SU-DHL-6 (cell line): ENCODE measurements at regions not wholly inside any gene's neighbourhood (a gene's known extent, or its start where the extent isn't known, plus 50 kb on each side); places are given as distances from the start of the nearest gene placed in this dataset.

Experiments
- H2AFZ ChIP-seq: fragments of 200-600 bp; sonication (generic); 2 replicates; pipeline ENCODE4 v1.6.1; 2014; ENCODE audit warnings: low read depth, mild to moderate bottlenecking, moderate library complexity, mixed read lengths, antibody characterized with exemption, low read length; ENCODE audit not compliant: severe bottlenecking
- H3F3A ChIP-seq: fragments of 200-600 bp; shearing (Covaris generic); 2 replicates; pipeline ENCODE4 v1.6.0; 2016; ENCODE audit warnings: antibody characterized with exemption, mild to moderate bottlenecking; ENCODE audit not compliant: insufficient read depth
- H3K27ac ChIP-seq: fragments of 200-600 bp; sonication (generic); 2 replicates; pipeline ENCODE4 v1.5.1; 2016; ENCODE audit warnings: low read depth, mild to moderate bottlenecking, low read length, moderate library complexity, mixed read lengths
- H3K27me3 ChIP-seq: fragments of 200-600 bp; sonication (generic), shearing (Covaris generic); 2 replicates; pipeline ENCODE4 v1.6.0; 2014; ENCODE audit warnings: mild to moderate bottlenecking, low read length
- H3K36me3 ChIP-seq: fragments of 200-600 bp; sonication (generic); 2 replicates; pipeline ENCODE4 v1.6.1; 2014; ENCODE audit warnings: mild to moderate bottlenecking, low read length, mixed read lengths
- H3K4me2 ChIP-seq: fragments of 300-600, 200-600 bp; shearing (Covaris generic), sonication (generic); 2 replicates; pipeline ENCODE4 v1.6.0; 2014; ENCODE audit warnings: low read length, low read depth, mild to moderate bottlenecking; ENCODE audit not compliant: poor library complexity, severe bottlenecking
- H3K4me3 ChIP-seq: fragments of 200-600 bp; sonication (generic); 2 replicates; pipeline ENCODE4 v1.5.1; 2014; ENCODE audit warnings: antibody characterized with exemption, low read length, mild to moderate bottlenecking, mixed read lengths; ENCODE audit not compliant: insufficient read depth, poor library complexity, severe bottlenecking
- H3K79me2 ChIP-seq: fragments of 200-600 bp; sonication (generic); 2 replicates; pipeline ENCODE4 v1.6.1; 2014; ENCODE audit warnings: mild to moderate bottlenecking, low read length, moderate library complexity; ENCODE audit not compliant: insufficient read depth
- H3K9ac ChIP-seq: fragments of 200-600 bp; sonication (generic); 2 replicates; pipeline ENCODE4 v1.7.0; 2014; ENCODE audit warnings: mild to moderate bottlenecking, low read length
- H3K9me2 ChIP-seq: fragments of 200-600 bp; sonication (generic); replicated peaks from 2 replicates; pipeline ENCODE4 v1.6.1; 2014; ENCODE audit warnings: low read length; ENCODE audit not compliant: insufficient read depth
- H3K9me3 ChIP-seq: fragments of 200-600 bp; sonication (generic); 2 replicates; pipeline ENCODE4 v1.6.1; 2014; ENCODE audit warnings: low read length, mixed read lengths; ENCODE audit not compliant: insufficient read depth
- H4K20me1 ChIP-seq: fragments of 200-600 bp; sonication (generic); 2 replicates; pipeline ENCODE4 v1.6.1; 2014; ENCODE audit warnings: low read depth, mild to moderate bottlenecking, antibody characterized with exemption, low read length, moderate library complexity, mixed read lengths
- CTCF ChIP-seq: fragments of 200-600 bp; sonication (generic); IDR thresholded peaks from one replicate; pipeline ENCODE4 v1.5.1; 2017; ENCODE audit warnings: antibody characterized with exemption, mild to moderate bottlenecking, low read length, moderate library complexity; ENCODE audit not compliant: insufficient read depth, poor library complexity, severe bottlenecking
- EZH2phosphoT487 ChIP-seq: fragments of 200-600 bp; sonication (generic), shearing (Covaris generic); conservative IDR thresholded peaks from 2 replicates; pipeline ENCODE4 v1.6.1; 2018; ENCODE audit warnings: mild to moderate bottlenecking, antibody characterized with exemption, low read length, moderate library complexity, mixed read lengths

DNA sequence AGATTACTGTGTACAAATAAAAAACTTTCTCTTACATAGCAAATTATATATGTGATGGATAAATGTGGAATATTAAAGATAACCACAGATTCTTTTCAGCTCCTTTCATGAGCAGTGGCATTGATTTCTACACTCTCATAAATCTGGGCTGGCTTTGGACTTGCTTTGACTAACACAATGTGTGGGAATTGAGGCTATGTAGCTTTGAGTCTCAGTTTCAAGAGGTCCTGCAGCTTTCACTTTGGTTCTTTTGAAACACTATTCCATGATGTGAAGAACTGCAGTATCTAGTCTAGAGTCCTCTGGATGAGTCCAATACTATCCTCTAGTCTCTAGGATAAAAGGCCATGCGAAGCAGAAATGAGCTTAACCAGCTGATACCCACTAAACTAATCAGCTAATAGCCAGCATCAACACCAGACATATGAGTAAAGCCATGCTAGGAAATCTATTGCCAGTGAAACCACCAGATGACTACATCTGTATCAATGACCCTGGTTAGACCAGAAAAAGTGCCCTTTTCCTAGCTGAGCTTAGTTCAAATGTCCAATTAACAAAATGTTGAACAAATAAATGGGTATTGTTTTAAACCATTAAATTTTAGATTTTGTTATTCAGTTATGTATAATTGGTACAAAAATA lies 274.9 kb upstream of the ZPLD1 start:
- H3K79me2 ChIP-seq, result no peaks in the 10 kb centered on the region
- H3K27ac ChIP-seq, result no peak overlapping the region
- H3K4me3 ChIP-seq, result no peak overlapping the region
- H3K27me3 ChIP-seq, result no peaks in the 10 kb centered on the region
- TF ChIP-seq CTCF (no peak), EZH2phosphoT487 (no peak)
- H3K9me2 ChIP-seq, result no peaks in the 10 kb centered on the region
- H2AFZ ChIP-seq, result no peak overlapping the region
- no peaks in the 10 kb centered on the region for H3K36me3 ChIP-seq
- no peaks in the 10 kb centered on the region for H3F3A ChIP-seq
- H3K9me3 ChIP-seq, result no peaks in the 10 kb centered on the region
- no peak overlapping the region for H3K9ac ChIP-seq
- H3K4me2 ChIP-seq, result no peak overlapping the region
- H4K20me1 ChIP-seq, result no peaks in the 10 kb centered on the region

DNA sequence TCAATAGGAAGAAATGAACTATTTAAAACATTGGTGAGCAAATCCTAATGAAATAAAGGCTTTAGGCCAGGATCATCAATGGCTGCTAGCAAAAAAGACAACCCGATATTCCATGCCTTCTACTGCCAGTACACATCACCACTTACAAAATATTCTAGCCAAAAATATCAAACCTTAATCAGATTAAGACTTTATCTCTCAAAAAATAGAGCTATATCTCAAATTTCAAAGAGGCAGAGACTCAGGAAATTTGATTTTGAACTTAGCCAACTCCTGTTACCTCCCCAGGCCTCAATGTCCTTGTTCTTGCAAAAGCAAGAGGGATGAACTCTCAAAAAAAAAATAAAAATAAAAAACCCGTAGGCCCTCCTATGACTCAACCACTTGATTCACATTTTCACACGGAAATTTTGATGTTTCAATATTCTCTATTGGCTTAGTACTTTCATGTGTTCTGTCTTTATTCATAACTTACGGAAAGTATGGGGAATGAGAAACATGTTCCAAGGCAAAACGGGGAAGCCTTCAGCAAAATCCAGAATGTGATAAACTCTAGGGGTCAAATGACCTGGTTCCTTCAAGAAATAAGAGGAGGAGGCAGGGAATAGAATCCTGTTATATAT lies 273.3 kb upstream of the ZPLD1 start:
- Histone ChIP-seq H2AFZ (no peak overlapping the region), H3K79me2 (no peaks in the 10 kb centered on the region), H3K9me2 (no peaks in the 10 kb centered on the region), H3F3A (no peaks in the 10 kb centered on the region), H4K20me1 (no peaks in the 10 kb centered on the region), H3K36me3 (no peaks in the 10 kb centered on the region), H3K9me3 (no peaks in the 10 kb centered on the region), H3K27me3 (no peaks in the 10 kb centered on the region), H3K27ac (no peak overlapping the region), H3K4me2 (no peak overlapping the region), H3K4me3 (no peak overlapping the region), H3K9ac (no peak overlapping the region)
- TF ChIP-seq CTCF (no peak), EZH2phosphoT487 (no peak)

DNA sequence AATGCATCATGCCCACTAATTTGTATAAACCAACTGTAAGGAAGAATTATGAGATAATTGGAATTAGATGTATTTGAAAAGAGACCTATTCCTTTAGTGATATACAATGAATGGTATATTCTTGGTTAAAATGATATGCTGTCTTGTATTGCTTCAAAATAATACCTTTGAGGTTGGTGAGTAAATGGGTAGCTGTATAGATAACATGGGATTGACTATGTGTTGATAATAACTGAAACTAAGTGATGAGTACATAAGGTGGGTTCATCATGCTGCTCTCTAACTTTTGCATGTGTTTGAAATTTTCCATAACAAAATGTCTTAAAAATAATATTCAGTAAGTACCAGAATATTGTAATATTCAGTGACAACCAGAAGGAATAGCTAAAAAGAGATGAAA lies 272.6 kb upstream of the ZPLD1 start:
- Histone ChIP-seq H3F3A (no peaks in the 10 kb centered on the region), H3K27ac (no peak overlapping the region), H3K27me3 (no peaks in the 10 kb centered on the region), H2AFZ (no peak overlapping the region), H3K4me3 (no peak overlapping the region), H3K9me3 (no peaks in the 10 kb centered on the region), H3K9me2 (no peaks in the 10 kb centered on the region), H3K4me2 (no peak overlapping the region), H3K36me3 (no peaks in the 10 kb centered on the region), H3K79me2 (no peaks in the 10 kb centered on the region), H3K9ac (no peak overlapping the region), H4K20me1 (no peaks in the 10 kb centered on the region)
- TF ChIP-seq CTCF (no peak), EZH2phosphoT487 (no peak)
